Hematopoietic multipotent progenitor cell treated with erythropoietin and hydrocortisone succinate and interleukin-3 and kit ligand, for 17 days (in vitro differentiated cells): ENCODE measurements at regions not wholly inside any gene's neighbourhood (a gene's known extent, or its start where the extent isn't known, plus 50 kb on each side); places are given as distances from the start of the nearest gene placed in this dataset.

ENCODE experiments used
- DNase-seq: peaks from one replicate; pipeline ENCODE4 v3.0.0-alpha.2; 2015; ENCODE audit warnings: low spot score

- no peak for DNase-seq
Measured at GRCh38 chr13:106879806-106880205, 311.9 kb upstream of the ARGLU1 start.

- DNase-seq, result no peak
Measured at GRCh38 chr13:106874323-106874722, 306.4 kb upstream of the ARGLU1 start.

- DNase-seq, result no peak
Measured at GRCh38 chr13:106873810-106874209, 305.9 kb upstream of the ARGLU1 start.

- no peak for DNase-seq
Measured at GRCh38 chr13:106867249-106867648, 299.3 kb upstream of the ARGLU1 start.

- no peak for DNase-seq
Measured at GRCh38 chr13:106865716-106866440, 297.9 kb upstream of the ARGLU1 start.

GRCh38 chr13:106859533-106859904 is 291.6 kb upstream of the ARGLU1 start:
- DNase-seq, result no peak

GRCh38 chr13:106858903-106859532 is 291.1 kb upstream of the ARGLU1 start:
- DNase-seq, result no peak

GRCh38 chr13:106852436-106852835 is 284.5 kb upstream of the ARGLU1 start:
- DNase-seq, result no peak

GRCh38 chr13:106850973-106851650 is 283.2 kb upstream of the ARGLU1 start:
- DNase-seq, result no peak

GRCh38 chr13:106846571-106847448 is 278.9 kb upstream of the ARGLU1 start:
- DNase-seq, result no peak

GRCh38 chr13:106836186-106836802 is 268.4 kb upstream of the ARGLU1 start:
- DNase-seq, result no peak

GRCh38 chr13:106835477-106835876 is 267.5 kb upstream of the ARGLU1 start:
- no peak for DNase-seq

- no peak for DNase-seq
Measured at GRCh38 chr13:106821979-106822378, 254.0 kb upstream of the ARGLU1 start.

GRCh38 chr13:106819413-106820180 is 251.7 kb upstream of the ARGLU1 start:
- DNase-seq, result no peak

GRCh38 chr13:106818971-106819370 is 251.0 kb upstream of the ARGLU1 start:
- no peak for DNase-seq

- no peak for DNase-seq
Measured at GRCh38 chr13:106815545-106815944, 247.6 kb upstream of the ARGLU1 start.

GRCh38 chr13:106814463-106814862 is 246.5 kb upstream of the ARGLU1 start:
- DNase-seq, result no peak

GRCh38 chr13:106810069-106810468 is 242.1 kb upstream of the ARGLU1 start:
- DNase-seq, result no peak

GRCh38 chr13:106804991-106805390 is 237.1 kb upstream of the ARGLU1 start:
- no peak for DNase-seq

- DNase-seq, result no peak
Measured at GRCh38 chr13:106802917-106803316, 235.0 kb upstream of the ARGLU1 start.

GRCh38 chr13:106799781-106800335 is 231.9 kb upstream of the ARGLU1 start:
- DNase-seq, result no peak
